GM10266 (cell line): ENCODE measurements at regions not wholly inside any gene's neighbourhood (a gene's known extent, or its start where the extent isn't known, plus 50 kb on each side); places are given as distances from the start of the nearest gene placed in this dataset.

Source experiments
- DNase-seq: peaks from one replicate; pipeline ENCODE4 v3.0.0; 2012; ENCODE audit errors: extremely low spot score
- CTCF ChIP-seq: IDR thresholded peaks from 2 replicates; pipeline ENCODE4 v1.5.1; 2012; ENCODE audit warnings: mild to moderate bottlenecking, low read depth; ENCODE audit not compliant: control insufficient read depth, insufficient read depth; ENCODE audit errors: missing control alignments

DNA sequence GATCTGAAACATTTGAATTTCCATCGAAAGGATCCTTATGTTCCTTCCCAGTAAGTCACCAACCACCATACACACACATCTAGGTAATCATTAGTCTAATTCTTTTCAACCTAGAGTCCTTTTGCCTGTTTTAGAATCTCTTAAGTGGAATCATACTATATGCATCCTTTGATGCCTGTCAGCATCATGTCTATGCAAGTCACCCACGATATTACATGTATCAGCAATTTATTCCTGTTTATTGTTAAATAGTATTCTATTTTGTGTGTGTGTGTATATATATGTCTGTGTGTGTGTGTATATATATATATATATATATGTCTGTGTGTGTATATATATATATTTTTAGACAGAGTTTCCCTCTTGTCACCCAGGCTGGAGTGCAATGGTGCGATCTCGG is 78.9 kb upstream of the RPH3AL start:
- DNase-seq = no peak
- no peak for TF ChIP-seq CTCF

DNA sequence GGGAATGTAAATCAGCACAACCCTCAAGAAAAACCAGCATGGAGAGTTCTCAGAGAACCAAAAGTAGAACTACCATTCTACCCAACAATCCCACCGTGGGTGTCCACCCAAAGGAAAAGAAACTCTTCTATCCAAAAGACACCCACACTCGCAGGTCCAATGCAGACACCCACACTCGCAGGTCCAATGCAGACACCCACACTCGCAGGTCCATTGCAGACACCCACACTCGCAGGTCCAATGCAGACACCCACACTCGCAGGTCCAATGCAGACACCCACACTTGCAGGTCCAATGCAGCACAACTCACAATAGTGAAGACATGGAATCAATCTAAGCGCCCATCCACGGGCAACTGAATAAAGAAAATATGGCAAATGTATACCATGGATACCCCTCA is 77.0 kb upstream of the RPH3AL start:
- no peak for TF ChIP-seq CTCF
- DNase-seq = no peak

GRCh38 chr17:428414-428813 is 75.8 kb upstream of the RPH3AL start:
- no peak for TF ChIP-seq CTCF
- no peak for DNase-seq

- no peak for DNase-seq
- no peak for TF ChIP-seq CTCF
Measured at GRCh38 chr17:427891-428290, 75.3 kb upstream of the RPH3AL start.

GRCh38 chr17:427327-427726 is 74.7 kb upstream of the RPH3AL start:
- DNase-seq = no peak
- no peak for TF ChIP-seq CTCF

DNA sequence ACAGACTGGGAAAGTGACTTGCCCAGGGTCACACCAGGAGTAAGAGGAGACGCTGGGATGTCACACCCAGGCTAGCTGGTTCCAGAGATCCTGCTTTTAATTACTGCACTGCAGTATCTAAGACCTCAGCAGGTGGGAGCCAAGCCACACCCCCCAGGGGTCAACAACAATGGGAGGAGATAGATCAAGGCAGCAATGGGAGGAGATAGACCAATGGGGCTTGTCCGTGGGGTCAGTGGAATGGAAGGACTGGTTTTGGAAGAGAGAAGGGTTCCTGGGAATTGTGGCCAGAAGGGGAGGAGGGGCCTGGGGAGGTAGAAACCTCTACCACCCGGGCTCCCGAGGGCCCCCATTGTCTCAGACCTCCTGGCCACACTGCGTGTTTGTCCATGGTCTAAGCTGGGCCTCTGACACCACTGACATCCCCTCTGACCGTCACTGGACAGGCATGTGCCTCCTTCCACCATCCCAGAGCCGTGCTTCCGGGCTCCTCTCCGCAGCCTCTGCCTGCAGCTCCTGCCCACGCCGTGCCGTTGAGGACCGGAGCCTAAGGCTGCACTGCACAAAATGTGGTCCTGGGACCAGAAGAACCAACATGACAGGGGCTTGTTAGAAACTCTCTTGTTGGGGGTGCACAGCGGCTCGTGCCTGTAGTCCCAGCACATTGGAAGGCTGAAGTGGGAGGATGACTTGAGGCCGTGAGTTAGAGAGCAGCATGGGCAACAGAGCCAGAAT is 69.8 kb upstream of the RPH3AL start:
- no peak for DNase-seq
- no peak for TF ChIP-seq CTCF

DNA sequence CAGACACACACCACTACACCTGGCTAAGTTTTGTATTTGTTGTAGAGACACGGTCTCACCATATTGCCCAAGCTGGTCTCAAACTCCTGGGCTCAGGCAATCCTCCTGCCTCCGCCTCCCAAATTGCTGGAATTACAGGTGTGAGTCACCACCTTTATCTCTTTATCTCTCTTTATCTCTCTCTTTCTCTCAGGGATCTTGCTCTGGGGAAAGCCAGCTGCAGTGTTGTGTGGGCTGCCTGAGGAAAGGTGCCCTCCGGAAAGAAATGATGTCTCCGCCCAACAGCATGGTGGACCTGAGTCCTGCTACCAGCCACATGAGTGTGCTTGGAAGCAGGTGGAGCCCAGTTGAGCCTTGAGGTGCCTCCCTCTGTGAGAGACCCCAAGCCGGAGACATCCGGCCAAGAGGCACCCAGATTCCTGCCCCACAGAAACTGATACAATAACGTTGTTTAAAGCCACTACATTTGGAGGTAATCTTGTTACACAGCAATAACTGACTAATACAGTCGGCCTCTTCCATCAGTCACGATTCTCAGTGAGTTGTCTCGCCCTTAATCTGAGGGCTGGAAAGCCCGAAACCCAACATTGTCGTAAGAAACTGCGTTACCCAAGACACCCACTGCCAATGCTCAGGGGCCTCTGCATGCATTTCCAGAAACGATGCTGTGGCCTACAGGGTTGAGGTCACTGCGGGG is 68.0 kb upstream of the RPH3AL start:
- DNase-seq = no peak
- no peak for TF ChIP-seq CTCF
